Stomach (tissue), 8 donors: ENCODE measurements at regions not wholly inside any gene's neighbourhood (a gene's known extent, or its start where the extent isn't known, plus 50 kb on each side); places are given as distances from the start of the nearest gene placed in this dataset.

ENCODE experiments used
- DNase-seq, 2 donors: peaks; one replicate each; pipeline versions ENCODE4 v3.0.0 to v3.0.0-alpha.2; 2013 to 2019
- H3K27ac ChIP-seq, 5 donors: fragments of 200-600 bp in 4 of 5; sonication (generic) in 4 of 5; one replicate each; pipeline ENCODE4 v1.5.1; 2013 to 2019; ENCODE audit warnings: mild to moderate bottlenecking in 1 of 5, moderate library complexity in 1 of 5
- H3K27me3 ChIP-seq, 3 donors: fragments of 200-600 bp; sonication (generic); one replicate each; pipeline ENCODE4 v1.5.1; 2017 to 2019; ENCODE audit warnings: mixed run types in 1 of 3
- H3K36me3 ChIP-seq, 4 donors: fragments of 200-600 bp; sonication (generic); 1 replicate in 3 of 4; 2 replicates in 1 of 4; pipeline ENCODE4 v1.5.1; 2016 to 2019
- H3K4me1 ChIP-seq, 4 donors: fragments of 200-600 bp; sonication (generic); one replicate each; pipeline ENCODE4 v1.5.1; 2016 to 2019
- H3K4me3 ChIP-seq, 4 donors: fragments of 200-600 bp; sonication (generic) in 3 of 4; one replicate each; pipeline ENCODE4 v1.5.1; 2016 to 2019; ENCODE audit warnings: mild to moderate bottlenecking in 1 of 4
- H3K9me3 ChIP-seq, 4 donors: fragments of 200-600 bp; sonication (generic); one replicate each; pipeline ENCODE4 v1.5.1; 2016 to 2019
- EP300 ChIP-seq: sonication (generic); formaldehyde crosslinking; IDR thresholded peaks from one replicate; pipeline ENCODE4 v1.6.1; 2017; ENCODE audit warnings: antibody characterized with exemption
- POLR2A ChIP-seq, 4 donors: fragments of 450-650 bp; IDR thresholded peaks; one replicate each; pipeline ENCODE4 v1.6.1; 2016; ENCODE audit warnings: antibody characterized with exemption in 4 of 4, control low read depth in 2 of 4, mild to moderate bottlenecking in 1 of 4, moderate library complexity in 1 of 4
- POLR2AphosphoS5 ChIP-seq, 3 donors: sonication (generic); formaldehyde crosslinking; IDR thresholded peaks; one replicate each; pipeline ENCODE4 v1.6.1; 2016; ENCODE audit warnings: antibody characterized with exemption in 3 of 3
- WGBS, 5 donors: extraction: QIAGEN DNeasy Blood & Tissue Kit in 3 of 5; methylation state at CpG; one replicate each; pipeline versions ENCODE4 v1.1.5 to v1.1.7; 2013 to 2018; 5-methylcytosine and 5-hydroxymethylcytosine counted together
- intact Hi-C: fragments of 100-400 bp; cut with DNase I; formaldehyde crosslinking; loops from one replicate; pipeline ENCODE4 v1.15.1; 2023; ENCODE audit warnings: low total_unique reads
- TF ChIP-seq, protein P1 (sequence below), 7 experiments: fragments of 450-650 bp in 4 of 7; fragments of 200-600 bp in 3 of 7; sonication (generic) in 3 of 7; IDR thresholded peaks; one replicate each; pipeline ENCODE4 v1.5.1; 2016 to 2019; ENCODE audit warnings: antibody characterized with exemption in 7 of 7, control low read depth in 2 of 7, mild to moderate bottlenecking in 1 of 7
- donor health status: healthy with polysubstance abuse.
- donor health status: Bipolar disorder and iron deficiency.
- donor health status: healthy.

DNA sequence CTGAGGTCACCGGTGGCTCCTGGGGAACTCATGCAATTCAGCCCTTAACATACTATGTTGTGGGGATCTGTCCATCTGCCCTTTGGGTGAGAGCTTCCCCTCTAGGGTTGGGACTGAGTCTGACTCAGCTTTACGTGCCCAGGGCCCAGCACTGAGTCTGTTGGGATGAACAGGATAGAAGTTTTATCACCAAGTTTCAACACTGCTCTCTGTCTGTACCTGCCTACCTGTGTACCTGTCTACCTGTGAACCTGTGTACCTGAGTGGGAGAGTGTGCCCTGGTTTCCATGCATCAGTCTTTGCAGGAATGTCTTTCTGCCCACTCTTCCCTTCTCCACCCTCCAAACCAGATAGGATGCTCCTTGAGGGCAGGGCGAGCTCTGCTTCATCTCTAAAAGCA is 90.6 kb upstream of the POU3F1 start:
- intact Hi-C loops: no loop called here
- no peak for DNase-seq
- no peaks in the 10 kb centered on the region for H3K36me3 ChIP-seq
- H3K9me3 ChIP-seq: no peaks in the 10 kb centered on the region
- no peak overlapping the region for H3K27ac ChIP-seq
- H3K4me3 ChIP-seq: no peak overlapping the region
- TF ChIP-seq EP300: no peak
- no peak for TF ChIP-seq POLR2A (IDR thresholded peaks at IDR 0.05)
- TF ChIP-seq POLR2AphosphoS5 (IDR thresholded peaks at IDR 0.05): no peak
- TF ChIP-seq, protein P1, sequence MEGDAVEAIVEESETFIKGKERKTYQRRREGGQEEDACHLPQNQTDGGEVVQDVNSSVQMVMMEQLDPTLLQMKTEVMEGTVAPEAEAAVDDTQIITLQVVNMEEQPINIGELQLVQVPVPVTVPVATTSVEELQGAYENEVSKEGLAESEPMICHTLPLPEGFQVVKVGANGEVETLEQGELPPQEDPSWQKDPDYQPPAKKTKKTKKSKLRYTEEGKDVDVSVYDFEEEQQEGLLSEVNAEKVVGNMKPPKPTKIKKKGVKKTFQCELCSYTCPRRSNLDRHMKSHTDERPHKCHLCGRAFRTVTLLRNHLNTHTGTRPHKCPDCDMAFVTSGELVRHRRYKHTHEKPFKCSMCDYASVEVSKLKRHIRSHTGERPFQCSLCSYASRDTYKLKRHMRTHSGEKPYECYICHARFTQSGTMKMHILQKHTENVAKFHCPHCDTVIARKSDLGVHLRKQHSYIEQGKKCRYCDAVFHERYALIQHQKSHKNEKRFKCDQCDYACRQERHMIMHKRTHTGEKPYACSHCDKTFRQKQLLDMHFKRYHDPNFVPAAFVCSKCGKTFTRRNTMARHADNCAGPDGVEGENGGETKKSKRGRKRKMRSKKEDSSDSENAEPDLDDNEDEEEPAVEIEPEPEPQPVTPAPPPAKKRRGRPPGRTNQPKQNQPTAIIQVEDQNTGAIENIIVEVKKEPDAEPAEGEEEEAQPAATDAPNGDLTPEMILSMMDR (IDR thresholded peaks at IDR 0.05): no peak
- H3K4me1 ChIP-seq: peaks cover 7 to 39% (median 21%) of the 10 kb centered on the region in 4 donors
- 70 to 96% (median 88%) methylated on average over 3 of the region's 3 CpGs for WGBS, 5 donors
- H3K27me3 ChIP-seq: peaks cover 5 to 99% (median 47%) of the 10 kb centered on the region in 3 donors

DNA sequence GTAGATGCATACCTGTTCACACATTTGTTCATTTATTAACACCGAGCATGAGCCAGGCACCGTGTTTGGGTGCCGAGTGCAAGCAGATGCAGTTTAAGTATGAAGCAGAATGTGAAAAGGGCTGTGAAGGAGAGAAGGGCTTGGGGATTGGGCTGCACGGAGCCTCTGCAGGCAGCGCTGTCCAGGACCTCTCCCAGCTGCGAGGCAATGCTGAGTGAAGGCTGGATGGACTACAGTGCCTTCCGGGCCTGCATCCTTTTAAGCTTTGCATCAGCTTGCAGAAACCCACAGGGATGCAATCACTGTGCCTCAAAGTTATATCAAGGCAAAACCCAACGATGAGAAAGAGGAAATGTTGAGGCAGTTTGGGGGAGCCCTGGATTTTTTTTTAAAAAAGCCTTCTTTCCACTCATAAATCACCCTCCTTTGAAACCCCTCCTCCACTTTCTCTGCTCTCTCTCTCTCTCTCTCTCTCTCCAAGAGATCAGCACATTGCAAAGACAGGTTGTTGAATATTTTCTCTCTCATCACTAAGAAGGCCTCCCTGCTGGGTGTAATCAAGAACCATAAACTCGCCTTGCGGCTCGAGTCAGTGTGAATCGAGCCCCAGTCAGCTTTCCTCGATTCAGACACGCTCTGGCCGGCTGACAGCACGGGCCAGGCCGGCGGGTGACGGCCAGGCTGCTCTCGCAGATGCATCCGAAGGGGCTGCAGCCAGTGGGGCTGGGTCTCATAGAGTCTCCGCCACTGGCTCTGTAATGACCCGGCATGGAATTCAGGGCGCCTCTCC is 89.2 kb upstream of the POU3F1 start:
- WGBS, 5 donors: 33 to 45% (median 38%) methylated on average over 22 to 24 of the region's 24 CpGs
- intact Hi-C loops: no loop called here

DNA sequence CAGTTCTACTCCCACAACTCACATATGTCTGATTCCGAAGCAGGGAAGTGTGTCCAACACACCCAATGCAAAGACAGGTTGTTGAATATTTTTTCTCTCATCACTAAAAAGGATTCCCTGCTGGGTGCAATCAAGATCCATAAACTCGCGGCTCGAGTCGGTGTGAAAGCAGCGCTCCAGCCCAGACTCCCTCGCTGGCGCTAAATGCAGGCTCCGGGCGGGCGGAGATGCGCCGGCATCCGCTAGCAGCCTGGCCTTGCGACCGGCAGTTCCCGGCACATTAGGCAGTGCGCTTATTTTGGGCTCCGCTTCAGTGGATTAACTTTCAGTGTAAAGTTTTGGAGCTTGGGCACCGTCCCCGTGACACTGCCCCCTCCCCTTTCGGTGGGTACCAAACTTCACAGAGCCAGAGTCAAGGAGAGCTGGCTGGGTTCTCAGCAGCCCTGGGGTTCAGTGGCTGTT is 87.7 kb upstream of the POU3F1 start:
- no peaks in the 10 kb centered on the region for H3K9me3 ChIP-seq
- H3K4me3 ChIP-seq: peak overlapping the region in 1 of 4 donors; percentile 7
- H3K27me3 ChIP-seq: peaks cover 5 to 96% (median 41%) of the 10 kb centered on the region in 3 donors
- TF ChIP-seq EP300 (no peak), POLR2AphosphoS5 (IDR thresholded peaks at IDR 0.05) (no peak), POLR2A (IDR thresholded peaks at IDR 0.05) (no peak)
- TF ChIP-seq, protein P1 (IDR thresholded peaks at IDR 0.05): no peak
- intact Hi-C loops: no loop called here
- no peaks in the 10 kb centered on the region for H3K36me3 ChIP-seq
- H3K4me1 ChIP-seq: peaks cover 0 to 20% (median 9%) of the 10 kb centered on the region in 4 donors
- peak in 1 of 2 donors; percentile 44 for DNase-seq
- WGBS, 5 donors: 9 to 12% (median 11%) methylated on average over 18 to 22 of the region's 22 CpGs
- H3K27ac ChIP-seq: no peak overlapping the region

More for the DNA sequence above, 89.2 kb upstream of the POU3F1 start:
- peaks cover 7 to 34% (median 21%) of the 10 kb centered on the region in 4 donors for H3K4me1 ChIP-seq
- peaks cover 5 to 99% (median 45%) of the 10 kb centered on the region in 3 donors for H3K27me3 ChIP-seq
- no peaks in the 10 kb centered on the region for H3K36me3 ChIP-seq
- H3K4me3 ChIP-seq: no peak overlapping the region
- no peak overlapping the region for H3K27ac ChIP-seq
- no peak for DNase-seq
- H3K9me3 ChIP-seq: no peaks in the 10 kb centered on the region
- TF ChIP-seq EP300 (no peak), POLR2AphosphoS5 (IDR thresholded peaks at IDR 0.05) (no peak), POLR2A (IDR thresholded peaks at IDR 0.05) (no peak)
- TF ChIP-seq, protein P1 (IDR thresholded peaks at IDR 0.05): no peak

DNA sequence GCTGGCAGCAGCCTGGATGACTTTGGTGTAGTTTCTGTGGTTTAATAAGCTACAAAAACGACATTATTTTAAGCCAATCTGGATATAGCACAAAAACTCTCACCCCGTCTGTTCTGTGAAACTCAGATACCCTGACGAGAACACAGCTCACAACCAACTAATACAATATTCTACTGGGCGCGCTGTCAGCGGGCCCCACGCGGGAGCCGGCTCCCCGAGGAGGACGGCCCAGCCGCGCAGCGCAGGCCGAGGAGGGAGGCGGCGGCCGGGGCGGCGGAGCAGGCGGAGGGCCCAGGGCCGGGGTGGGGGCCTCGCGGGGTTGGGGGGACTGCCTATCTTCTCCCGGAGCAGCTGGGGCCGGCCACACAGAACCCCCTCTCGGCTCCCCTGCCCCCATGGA is 87.2 kb upstream of the POU3F1 start:
- Histone ChIP-seq H3K4me1 (peaks cover 0 to 15% (median 6%) of the 10 kb centered on the region in 4 donors), H3K27me3 (peaks cover 5 to 96% (median 41%) of the 10 kb centered on the region in 3 donors), H3K36me3 (no peaks in the 10 kb centered on the region), H3K9me3 (no peaks in the 10 kb centered on the region), H3K4me3 (peak overlapping the region in 1 of 4 donors; percentile 7), H3K27ac (no peak overlapping the region)
- no peak for DNase-seq
- TF ChIP-seq EP300: no peak
- no peak for TF ChIP-seq POLR2AphosphoS5 (IDR thresholded peaks at IDR 0.05)
- no peak for TF ChIP-seq POLR2A (IDR thresholded peaks at IDR 0.05)
- TF ChIP-seq, protein P1 (IDR thresholded peaks at IDR 0.05): no peak
- 9 to 22% (median 15%) methylated on average over 12 to 27 of the region's 27 CpGs for WGBS, 5 donors
- intact Hi-C loops: no loop called here
